ENCODE measurements at regions not wholly inside any gene's neighbourhood (a gene's known extent, or its start where the extent isn't known, plus 50 kb on each side); places are given as distances from the start of the nearest gene placed in this dataset.

DNA sequence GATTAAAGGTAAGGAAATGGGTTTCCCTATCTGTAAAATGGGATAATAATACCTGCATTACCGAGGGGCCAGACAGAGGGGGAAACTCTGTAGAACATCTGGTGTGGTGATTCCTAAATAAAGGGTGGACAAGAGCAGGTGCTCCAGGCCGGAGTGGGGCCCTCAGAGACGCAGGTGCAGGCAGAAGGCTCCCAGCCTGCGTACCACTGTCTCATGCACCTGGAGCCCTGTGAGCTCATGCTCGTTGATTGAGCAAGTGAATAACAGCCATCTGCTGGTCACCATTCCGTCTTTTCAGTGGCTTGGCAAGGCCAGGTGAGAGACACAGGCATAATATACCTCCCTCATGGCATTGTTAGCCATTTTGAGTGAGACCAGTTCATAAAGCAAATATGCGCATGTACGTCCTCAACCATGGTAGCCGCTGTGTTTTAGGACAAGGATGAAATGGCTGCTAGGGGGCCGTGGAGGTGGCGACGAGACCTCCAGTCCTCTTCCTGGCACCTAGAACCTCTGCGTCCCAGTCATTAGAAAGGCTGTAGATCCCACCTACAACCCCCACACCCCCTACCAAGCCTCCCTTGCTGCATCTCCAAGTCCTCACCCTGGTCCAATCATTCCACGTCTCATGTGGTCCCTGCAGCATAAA lies 198.0 kb upstream of the MVB12B start (continued):
- TF ChIP-seq CTCF (IDR thresholded peaks at IDR 0.05; ENCODE audit: control extremely low read depth in 1 of 3, insufficient read depth in 1 of 3, low read depth in 1 of 3, low read length in 3 of 3) (no peak), BRCA1 (IDR thresholded peaks at IDR 0.05; ENCODE audit: low read depth, low read length) (no peak), JUN (IDR thresholded peaks at IDR 0.05; ENCODE audit: low read depth, low read length) (no peak)
